Ascending aorta (tissue), 2 donors: ENCODE measurements at regions not wholly inside any gene's neighbourhood (a gene's known extent, or its start where the extent isn't known, plus 50 kb on each side); places are given as distances from the start of the nearest gene placed in this dataset.

Experiments
- DNase-seq, 2 donors: peaks; one replicate each; pipeline ENCODE4 v3.0.0-alpha.2; 2019; ENCODE audit warnings: low spot score in 2 of 2
- H3K27ac ChIP-seq, 2 donors: fragments of 200-600 bp; sonication (generic); one replicate each; pipeline ENCODE4 v1.5.1; 2016 to 2017; ENCODE audit warnings: mild to moderate bottlenecking in 1 of 2
- H3K27me3 ChIP-seq: fragments of 200-600 bp; sonication (generic); one replicate; pipeline ENCODE4 v1.5.1; 2017
- H3K36me3 ChIP-seq, 2 donors: fragments of 200-600 bp; sonication (generic); one replicate each; pipeline ENCODE4 v1.5.1; 2016
- H3K4me1 ChIP-seq, 2 donors: fragments of 200-600 bp; sonication (generic); one replicate each; pipeline ENCODE4 v1.5.1; 2016 to 2017; ENCODE audit warnings: mild to moderate bottlenecking in 1 of 2
- H3K4me3 ChIP-seq, 2 donors: fragments of 200-600 bp; sonication (generic); one replicate each; pipeline ENCODE4 v1.5.1; 2016 to 2017; ENCODE audit warnings: mild to moderate bottlenecking in 1 of 2
- H3K9me3 ChIP-seq, 2 donors: fragments of 200-600 bp; sonication (generic); one replicate each; pipeline ENCODE4 v1.5.1; 2016
- CTCF ChIP-seq, 3 experiments: fragments of 200-600 bp in 2 of 3; fragments of 450-650 bp in 1 of 3; sonication (generic) in 2 of 3; IDR thresholded peaks; one replicate each; pipeline ENCODE4 v1.5.1; 2016 to 2019; ENCODE audit warnings: antibody characterized with exemption in 3 of 3, mild to moderate bottlenecking in 1 of 3, moderate library complexity in 1 of 3
- intact Hi-C: fragments of 100-400 bp; cut with DNase I; formaldehyde crosslinking; loops from one replicate; pipeline ENCODE4 v1.15.1; 2023

GRCh38 chr6:137751768-137752560 is 115.1 kb upstream of the TNFAIP3 start:
- no peaks in the 10 kb centered on the region for H3K9me3 ChIP-seq
- H3K4me1 ChIP-seq: no peaks in the 10 kb centered on the region
- intact Hi-C loops: no loop called here
- H3K27ac ChIP-seq: no peak overlapping the region
- H3K27me3 ChIP-seq: no peaks in the 10 kb centered on the region
- TF ChIP-seq CTCF (IDR thresholded peaks at IDR 0.05): no peak
- no peak overlapping the region for H3K4me3 ChIP-seq
- H3K36me3 ChIP-seq: no peaks in the 10 kb centered on the region
- no peak for DNase-seq

GRCh38 chr6:137754366-137754765 is 112.7 kb upstream of the TNFAIP3 start:
- Histone ChIP-seq H3K4me3 (no peak overlapping the region), H3K9me3 (no peaks in the 10 kb centered on the region), H3K27ac (no peak overlapping the region), H3K36me3 (no peaks in the 10 kb centered on the region), H3K4me1 (no peaks in the 10 kb centered on the region), H3K27me3 (no peaks in the 10 kb centered on the region)
- TF ChIP-seq CTCF (IDR thresholded peaks at IDR 0.05): no peak
- intact Hi-C loops: no loop called here
- no peak for DNase-seq

- intact Hi-C loops: no loop called here
- H3K36me3 ChIP-seq: no peaks in the 10 kb centered on the region
- H3K27ac ChIP-seq: no peak overlapping the region
- DNase-seq: no peak
- H3K4me3 ChIP-seq: no peak overlapping the region
- H3K9me3 ChIP-seq: no peaks in the 10 kb centered on the region
- no peak for TF ChIP-seq CTCF (IDR thresholded peaks at IDR 0.05)
- no peaks in the 10 kb centered on the region for H3K4me1 ChIP-seq
- H3K27me3 ChIP-seq: no peaks in the 10 kb centered on the region
Measured at GRCh38 chr6:137754866-137755265, 112.2 kb upstream of the TNFAIP3 start.

- DNase-seq: no peak
- TF ChIP-seq CTCF (IDR thresholded peaks at IDR 0.05): no peak
- no peaks in the 10 kb centered on the region for H3K36me3 ChIP-seq
- H3K9me3 ChIP-seq: no peaks in the 10 kb centered on the region
- H3K4me3 ChIP-seq: no peak overlapping the region
- no peak overlapping the region for H3K27ac ChIP-seq
- H3K27me3 ChIP-seq: no peaks in the 10 kb centered on the region
- intact Hi-C loops: no loop called here
- H3K4me1 ChIP-seq: no peaks in the 10 kb centered on the region
Measured at GRCh38 chr6:137755284-137755683, 111.8 kb upstream of the TNFAIP3 start.

- H3K9me3 ChIP-seq: no peaks in the 10 kb centered on the region
- no peak for DNase-seq
- no peak overlapping the region for H3K4me3 ChIP-seq
- intact Hi-C loops: no loop called here
- H3K27me3 ChIP-seq: no peaks in the 10 kb centered on the region
- H3K4me1 ChIP-seq: no peaks in the 10 kb centered on the region
- TF ChIP-seq CTCF (IDR thresholded peaks at IDR 0.05): no peak
- no peak overlapping the region for H3K27ac ChIP-seq
- no peaks in the 10 kb centered on the region for H3K36me3 ChIP-seq
Measured at GRCh38 chr6:137756788-137757187, 110.3 kb upstream of the TNFAIP3 start.
